ENCODE measurements at regions not wholly inside any gene's neighbourhood (a gene's known extent, or its start where the extent isn't known, plus 50 kb on each side); places are given as distances from the start of the nearest gene placed in this dataset.
"Not testable (repeated sequence)": the region's sequence is repeated elsewhere in the genome, so short reads cannot be mapped to it uniquely, and the experiment has no call there.

DNA sequence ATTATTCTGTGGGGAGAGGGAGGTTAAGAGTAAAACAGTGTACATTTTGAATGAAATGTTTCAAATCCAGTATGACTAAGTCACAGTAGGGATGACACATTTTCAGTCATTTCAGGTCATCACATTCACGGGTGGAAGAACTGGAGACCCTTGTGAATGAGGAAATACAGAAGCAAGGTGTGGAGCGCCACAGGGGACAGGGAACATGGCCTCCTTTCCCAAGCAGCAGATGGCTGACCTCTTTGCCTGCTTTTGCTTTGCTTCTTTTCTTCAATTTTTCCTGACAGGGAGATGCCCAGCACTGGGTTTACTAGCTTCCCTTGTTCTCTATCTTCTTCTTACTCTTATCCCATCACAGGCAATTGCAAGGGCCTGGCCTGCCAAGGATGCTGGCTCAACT, 278.9 kb upstream of the DLGAP1 start:
- Histone ChIP-seq H3K9me3 (peaks cover 49% of the 10 kb centered on the region), H3K4me3 (no peak overlapping the region), H3K4me1 (ENCODE audit: low read depth) (no peaks in the 10 kb centered on the region), H3K36me3 (ENCODE audit: low read depth) (no peaks in the 10 kb centered on the region)
- ATAC-seq = no peak
- TF ChIP-seq, protein P1, sequence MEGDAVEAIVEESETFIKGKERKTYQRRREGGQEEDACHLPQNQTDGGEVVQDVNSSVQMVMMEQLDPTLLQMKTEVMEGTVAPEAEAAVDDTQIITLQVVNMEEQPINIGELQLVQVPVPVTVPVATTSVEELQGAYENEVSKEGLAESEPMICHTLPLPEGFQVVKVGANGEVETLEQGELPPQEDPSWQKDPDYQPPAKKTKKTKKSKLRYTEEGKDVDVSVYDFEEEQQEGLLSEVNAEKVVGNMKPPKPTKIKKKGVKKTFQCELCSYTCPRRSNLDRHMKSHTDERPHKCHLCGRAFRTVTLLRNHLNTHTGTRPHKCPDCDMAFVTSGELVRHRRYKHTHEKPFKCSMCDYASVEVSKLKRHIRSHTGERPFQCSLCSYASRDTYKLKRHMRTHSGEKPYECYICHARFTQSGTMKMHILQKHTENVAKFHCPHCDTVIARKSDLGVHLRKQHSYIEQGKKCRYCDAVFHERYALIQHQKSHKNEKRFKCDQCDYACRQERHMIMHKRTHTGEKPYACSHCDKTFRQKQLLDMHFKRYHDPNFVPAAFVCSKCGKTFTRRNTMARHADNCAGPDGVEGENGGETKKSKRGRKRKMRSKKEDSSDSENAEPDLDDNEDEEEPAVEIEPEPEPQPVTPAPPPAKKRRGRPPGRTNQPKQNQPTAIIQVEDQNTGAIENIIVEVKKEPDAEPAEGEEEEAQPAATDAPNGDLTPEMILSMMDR (IDR thresholded peaks at IDR 0.05) = no peak
- no peak for DNase-seq
- intact Hi-C loops (cut with DNase I, micrococcal nuclease) = no loop called here

DNA sequence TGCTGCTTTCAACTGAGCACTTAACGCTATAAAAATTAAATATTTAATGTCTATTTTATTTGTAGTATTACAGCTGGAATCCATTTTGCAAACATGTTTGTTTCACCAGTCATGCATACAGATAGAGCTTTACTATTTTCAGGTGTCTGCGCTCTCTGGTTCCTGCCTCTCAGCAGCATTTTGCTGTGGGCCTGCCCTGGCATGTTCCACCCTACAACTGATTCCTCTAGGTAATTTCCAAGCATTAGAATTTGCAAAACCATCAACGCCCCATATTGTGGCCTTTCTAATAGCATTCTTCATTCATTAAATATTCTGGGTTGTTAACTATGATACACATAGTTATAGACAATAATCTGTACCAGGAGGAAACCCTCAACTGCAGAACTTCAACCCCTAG, 266.4 kb upstream of the DLGAP1 start:
- Histone ChIP-seq H3K36me3 (ENCODE audit: low read depth) (no peaks in the 10 kb centered on the region), H3K4me1 (ENCODE audit: low read depth) (no peaks in the 10 kb centered on the region), H3K9me3 (peaks cover 45% of the 10 kb centered on the region), H3K4me3 (no peak overlapping the region)
- TF ChIP-seq, protein P1 (IDR thresholded peaks at IDR 0.05) = no peak
- ATAC-seq = no peak
- DNase-seq = no peak
- intact Hi-C loops (cut with DNase I, micrococcal nuclease) = no loop called here

GRCh38 chr18:4720518-4720917, 265.4 kb upstream of the DLGAP1 start:
- intact Hi-C loops (cut with DNase I, micrococcal nuclease) = no loop called here
- H3K36me3 ChIP-seq (ENCODE audit: low read depth) = no peaks in the 10 kb centered on the region
- TF ChIP-seq, protein P1 (IDR thresholded peaks at IDR 0.05) = no peak
- ATAC-seq (no peak), DNase-seq (no peak)
- peaks cover 44% of the 10 kb centered on the region for H3K9me3 ChIP-seq
- no peak overlapping the region for H3K4me3 ChIP-seq
- H3K4me1 ChIP-seq (ENCODE audit: low read depth) = no peaks in the 10 kb centered on the region

GRCh38 chr18:4705894-4706293, 250.8 kb upstream of the DLGAP1 start:
- Histone ChIP-seq H3K36me3 (ENCODE audit: low read depth) (no peaks in the 10 kb centered on the region), H3K4me3 (no peak overlapping the region), H3K9me3 (peaks cover 20% of the 10 kb centered on the region), H3K4me1 (ENCODE audit: low read depth) (no peaks in the 10 kb centered on the region)
- intact Hi-C loops (cut with DNase I, micrococcal nuclease) = no loop called here
- DNase-seq (no peak), ATAC-seq (no peak)
- TF ChIP-seq, protein P1 (IDR thresholded peaks at IDR 0.05) = no peak

DNA sequence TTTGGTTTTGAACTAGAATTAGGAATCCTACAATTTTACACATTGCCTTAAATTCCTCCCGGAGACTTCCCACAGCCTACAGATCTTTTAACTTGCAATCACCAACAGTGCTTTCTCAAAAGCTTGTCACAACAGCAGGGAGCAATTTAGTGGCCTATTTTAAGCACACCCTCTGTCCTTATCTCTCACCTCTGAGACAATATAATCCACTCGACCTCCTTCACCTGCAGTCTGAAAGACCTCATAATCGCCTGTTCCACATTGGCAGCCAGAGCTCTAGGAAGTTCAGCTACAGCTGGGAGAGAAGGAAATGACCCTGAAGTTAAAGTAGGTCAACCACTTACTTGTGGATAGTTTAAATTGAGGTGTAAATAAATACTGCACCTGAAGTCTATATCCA, 249.7 kb upstream of the DLGAP1 start:
- Histone ChIP-seq H3K4me1 (ENCODE audit: low read depth) (no peaks in the 10 kb centered on the region), H3K4me3 (no peak overlapping the region), H3K9me3 (peaks cover 25% of the 10 kb centered on the region), H3K36me3 (ENCODE audit: low read depth) (no peaks in the 10 kb centered on the region)
- ATAC-seq = no peak
- TF ChIP-seq, protein P1 (IDR thresholded peaks at IDR 0.05) = no peak
- DNase-seq = no peak
- intact Hi-C loops (cut with DNase I, micrococcal nuclease) = no loop called here

DNA sequence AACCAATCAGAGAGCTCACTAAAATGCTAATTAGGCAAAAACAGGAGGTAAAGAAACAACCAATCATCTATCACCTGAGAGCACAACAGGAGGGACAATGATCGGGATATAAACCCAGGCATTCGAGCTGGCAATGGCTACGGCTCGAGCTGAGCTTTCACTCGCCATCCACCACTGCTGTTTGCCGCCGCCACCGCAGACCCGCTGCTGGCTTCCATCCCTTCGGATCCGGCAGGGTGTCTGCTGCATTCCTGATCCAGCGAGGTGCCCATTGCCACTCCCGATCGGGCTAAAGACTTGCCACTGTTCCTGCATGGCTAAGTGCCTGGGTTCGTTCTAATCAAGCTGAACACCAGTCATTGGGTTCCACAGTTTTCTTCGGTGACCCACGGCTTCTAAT, 236.7 kb upstream of the DLGAP1 start:
- intact Hi-C loops (cut with DNase I, micrococcal nuclease) = no loop called here
- Histone ChIP-seq H3K4me1 (ENCODE audit: low read depth) (no peaks in the 10 kb centered on the region), H3K36me3 (ENCODE audit: low read depth) (no peaks in the 10 kb centered on the region), H3K4me3 (no peak overlapping the region), H3K9me3 (peaks cover 68% of the 10 kb centered on the region)
- TF ChIP-seq, protein P1 (IDR thresholded peaks at IDR 0.05) = no peak
- DNase-seq = no peak
- ATAC-seq = no peak

GRCh38 chr18:4678685-4679084, 223.6 kb upstream of the DLGAP1 start:
- peaks cover 47% of the 10 kb centered on the region for H3K9me3 ChIP-seq
- H3K4me1 ChIP-seq (ENCODE audit: low read depth); H3K4me3 ChIP-seq; DNase-seq; ATAC-seq; H3K36me3 ChIP-seq (ENCODE audit: low read depth): not testable (repeated sequence)
- intact Hi-C loops (cut with DNase I, micrococcal nuclease) = loop anchor here in 1 of 2 donors (10.0 kb wide), 1 partner anchor 64 kb away; no protein-coding TSS in a partner anchor
